PFSK-1 (cell line): ENCODE measurements at regions not wholly inside any gene's neighbourhood (a gene's known extent, or its start where the extent isn't known, plus 50 kb on each side); places are given as distances from the start of the nearest gene placed in this dataset.

Experiments used
- FOXP2 ChIP-seq: optimal IDR thresholded peaks from 2 replicates; pipeline ENCODE3; 2011; ENCODE audit warnings: borderline replicate concordance, control low read depth, inconsistent platforms; ENCODE audit not compliant: insufficient read depth; ENCODE audit errors: extremely low read length, extremely low read depth
- POLR2AphosphoS5 ChIP-seq: IDR thresholded peaks from 2 replicates; pipeline ENCODE4 v1.6.1; 2012; ENCODE audit warnings: low read depth, mild to moderate bottlenecking, control low read depth, low read length, moderate library complexity
- SIN3A ChIP-seq: IDR thresholded peaks from 2 replicates; pipeline ENCODE4 v1.6.1; 2012; ENCODE audit warnings: mild to moderate bottlenecking, low read length, moderate library complexity, borderline replicate concordance; ENCODE audit not compliant: insufficient read depth
- TAF1 ChIP-seq: IDR thresholded peaks from 2 replicates; pipeline ENCODE4 v1.6.1; 2012; ENCODE audit warnings: low read length, control low read depth, borderline replicate concordance; ENCODE audit not compliant: insufficient read depth
- TF ChIP-seq, protein P1 (sequence below), 2 experiments: IDR thresholded peaks; 2 replicates each; pipeline versions ENCODE4 v1.6.1 to v1.8.0; 2011 to 2012; ENCODE audit warnings: low read depth in 2 of 2, low read length in 2 of 2, control low read depth in 1 of 2, inconsistent platforms in 1 of 2, mild to moderate bottlenecking in 1 of 2, moderate library complexity in 1 of 2; ENCODE audit not compliant: insufficient read depth in 1 of 2

DNA sequence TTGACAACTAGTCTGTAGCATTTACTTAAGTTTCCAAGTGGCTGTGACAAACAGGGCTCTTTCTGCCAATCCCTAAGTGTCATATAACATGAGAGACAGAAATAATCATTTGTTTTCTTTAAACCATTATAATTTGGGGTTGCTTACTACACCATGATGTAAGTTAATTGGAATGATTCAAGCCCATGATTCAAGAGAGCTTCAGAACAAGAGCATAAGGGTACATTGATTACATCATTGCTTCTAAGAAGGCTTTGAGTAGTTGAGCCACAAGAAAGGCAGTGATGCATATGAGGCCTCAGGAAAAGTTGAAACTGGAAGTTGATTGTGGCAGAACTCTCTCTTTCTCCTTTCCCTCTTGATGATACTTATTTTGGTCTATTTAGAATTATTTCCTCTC is 444.0 kb downstream of the CCER1 start:
- TF ChIP-seq, protein P1, sequence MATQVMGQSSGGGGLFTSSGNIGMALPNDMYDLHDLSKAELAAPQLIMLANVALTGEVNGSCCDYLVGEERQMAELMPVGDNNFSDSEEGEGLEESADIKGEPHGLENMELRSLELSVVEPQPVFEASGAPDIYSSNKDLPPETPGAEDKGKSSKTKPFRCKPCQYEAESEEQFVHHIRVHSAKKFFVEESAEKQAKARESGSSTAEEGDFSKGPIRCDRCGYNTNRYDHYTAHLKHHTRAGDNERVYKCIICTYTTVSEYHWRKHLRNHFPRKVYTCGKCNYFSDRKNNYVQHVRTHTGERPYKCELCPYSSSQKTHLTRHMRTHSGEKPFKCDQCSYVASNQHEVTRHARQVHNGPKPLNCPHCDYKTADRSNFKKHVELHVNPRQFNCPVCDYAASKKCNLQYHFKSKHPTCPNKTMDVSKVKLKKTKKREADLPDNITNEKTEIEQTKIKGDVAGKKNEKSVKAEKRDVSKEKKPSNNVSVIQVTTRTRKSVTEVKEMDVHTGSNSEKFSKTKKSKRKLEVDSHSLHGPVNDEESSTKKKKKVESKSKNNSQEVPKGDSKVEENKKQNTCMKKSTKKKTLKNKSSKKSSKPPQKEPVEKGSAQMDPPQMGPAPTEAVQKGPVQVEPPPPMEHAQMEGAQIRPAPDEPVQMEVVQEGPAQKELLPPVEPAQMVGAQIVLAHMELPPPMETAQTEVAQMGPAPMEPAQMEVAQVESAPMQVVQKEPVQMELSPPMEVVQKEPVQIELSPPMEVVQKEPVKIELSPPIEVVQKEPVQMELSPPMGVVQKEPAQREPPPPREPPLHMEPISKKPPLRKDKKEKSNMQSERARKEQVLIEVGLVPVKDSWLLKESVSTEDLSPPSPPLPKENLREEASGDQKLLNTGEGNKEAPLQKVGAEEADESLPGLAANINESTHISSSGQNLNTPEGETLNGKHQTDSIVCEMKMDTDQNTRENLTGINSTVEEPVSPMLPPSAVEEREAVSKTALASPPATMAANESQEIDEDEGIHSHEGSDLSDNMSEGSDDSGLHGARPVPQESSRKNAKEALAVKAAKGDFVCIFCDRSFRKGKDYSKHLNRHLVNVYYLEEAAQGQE (IDR thresholded peaks at IDR 0.05; ENCODE audit: insufficient read depth in 1 of 2, low read depth in 2 of 2, low read length in 2 of 2), result no peak
- no peak for TF ChIP-seq SIN3A
- TF ChIP-seq TAF1, result no peak
- TF ChIP-seq FOXP2, result no peak
- TF ChIP-seq POLR2AphosphoS5, result no peak

DNA sequence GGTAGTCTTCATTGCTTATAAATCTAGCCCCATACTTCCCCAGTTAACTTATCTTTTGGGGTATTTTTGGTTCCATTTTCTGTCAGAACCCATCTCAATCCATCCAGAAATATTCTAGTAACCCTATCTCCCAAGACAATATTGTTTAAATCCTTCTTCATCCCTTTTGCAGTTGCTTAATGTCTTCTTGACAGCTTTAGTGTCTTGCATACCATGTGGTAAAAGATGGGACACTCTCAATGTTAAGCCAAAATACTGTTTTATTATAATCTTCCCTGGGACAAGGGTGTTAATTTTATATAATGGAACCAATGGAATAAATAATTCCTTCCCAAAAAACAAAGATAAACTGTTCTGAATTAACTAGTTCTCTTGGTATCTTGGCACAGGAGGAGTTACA is 450.2 kb downstream of the CCER1 start:
- TF ChIP-seq, protein P1 (IDR thresholded peaks at IDR 0.05; ENCODE audit: insufficient read depth in 1 of 2, low read depth in 2 of 2, low read length in 2 of 2), result no peak
- TF ChIP-seq FOXP2 (no peak), TAF1 (no peak), SIN3A (no peak), POLR2AphosphoS5 (no peak)

DNA sequence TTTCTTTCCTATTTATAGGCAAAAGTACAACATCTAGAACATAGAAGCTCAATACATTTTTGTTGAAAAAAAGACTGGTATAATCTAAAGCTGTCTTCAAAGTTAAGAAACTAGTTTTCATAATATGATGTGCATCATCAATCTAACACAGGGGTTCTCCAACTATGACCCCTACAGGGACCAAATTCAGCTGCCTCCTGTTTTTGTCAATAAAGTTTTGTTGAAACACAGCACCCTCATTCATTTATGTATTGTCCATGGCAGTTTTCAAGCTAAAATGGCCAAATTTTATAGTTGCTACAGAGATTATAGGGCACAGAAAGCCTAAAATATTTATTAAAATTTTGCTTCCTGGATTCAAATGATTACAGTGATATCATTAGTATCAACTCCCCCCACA is 452.9 kb downstream of the CCER1 start:
- TF ChIP-seq TAF1 (no peak), SIN3A (no peak), POLR2AphosphoS5 (no peak), FOXP2 (no peak)
- TF ChIP-seq, protein P1 (IDR thresholded peaks at IDR 0.05; ENCODE audit: insufficient read depth in 1 of 2, low read depth in 2 of 2, low read length in 2 of 2), result no peak

DNA sequence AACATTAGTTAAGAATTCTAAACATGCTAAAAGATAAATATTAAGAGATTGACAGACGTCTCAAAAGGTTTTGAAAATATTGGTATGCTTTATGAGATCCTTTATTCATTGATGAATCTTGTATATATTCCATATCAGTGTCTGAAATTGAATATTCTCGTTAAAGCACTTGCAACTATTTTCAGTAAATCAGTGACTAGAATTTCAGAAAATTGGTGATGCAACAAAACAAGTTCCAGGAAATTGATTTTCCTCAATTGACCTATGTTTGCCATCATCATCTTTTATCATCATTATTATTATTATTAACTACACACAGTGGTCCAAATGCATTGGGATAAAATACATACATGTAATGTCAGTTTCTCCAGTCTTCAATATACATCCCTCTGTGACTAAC is 453.6 kb downstream of the CCER1 start:
- no peak for TF ChIP-seq SIN3A

DNA sequence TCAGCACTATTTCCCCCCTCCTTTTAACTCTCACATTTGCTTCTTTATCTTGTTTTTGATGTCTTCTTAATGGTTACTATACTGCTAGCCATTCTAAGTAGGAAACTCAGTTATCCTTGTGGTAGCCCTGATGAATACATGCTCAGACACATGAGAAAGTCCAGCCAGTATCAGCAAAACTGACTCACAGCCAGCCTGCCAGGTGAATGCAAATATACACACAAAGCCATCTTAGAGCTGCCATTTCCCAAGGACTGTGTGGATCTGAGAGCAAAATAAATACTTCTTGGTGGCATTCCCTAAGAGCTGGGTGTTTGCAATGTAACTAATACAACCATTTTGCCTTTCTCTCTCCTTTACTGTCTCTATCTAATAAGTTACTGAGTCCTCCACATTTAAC is 455.2 kb downstream of the CCER1 start:
- TF ChIP-seq, protein P1 (IDR thresholded peaks at IDR 0.05; ENCODE audit: insufficient read depth in 1 of 2, low read depth in 2 of 2, low read length in 2 of 2), result no peak
- no peak for TF ChIP-seq TAF1
- TF ChIP-seq POLR2AphosphoS5, result no peak
- TF ChIP-seq FOXP2, result no peak
- TF ChIP-seq SIN3A, result no peak
